ENCODE measurements at regions not wholly inside any gene's neighbourhood (a gene's known extent, or its start where the extent isn't known, plus 50 kb on each side); places are given as distances from the start of the nearest gene placed in this dataset.

DNA sequence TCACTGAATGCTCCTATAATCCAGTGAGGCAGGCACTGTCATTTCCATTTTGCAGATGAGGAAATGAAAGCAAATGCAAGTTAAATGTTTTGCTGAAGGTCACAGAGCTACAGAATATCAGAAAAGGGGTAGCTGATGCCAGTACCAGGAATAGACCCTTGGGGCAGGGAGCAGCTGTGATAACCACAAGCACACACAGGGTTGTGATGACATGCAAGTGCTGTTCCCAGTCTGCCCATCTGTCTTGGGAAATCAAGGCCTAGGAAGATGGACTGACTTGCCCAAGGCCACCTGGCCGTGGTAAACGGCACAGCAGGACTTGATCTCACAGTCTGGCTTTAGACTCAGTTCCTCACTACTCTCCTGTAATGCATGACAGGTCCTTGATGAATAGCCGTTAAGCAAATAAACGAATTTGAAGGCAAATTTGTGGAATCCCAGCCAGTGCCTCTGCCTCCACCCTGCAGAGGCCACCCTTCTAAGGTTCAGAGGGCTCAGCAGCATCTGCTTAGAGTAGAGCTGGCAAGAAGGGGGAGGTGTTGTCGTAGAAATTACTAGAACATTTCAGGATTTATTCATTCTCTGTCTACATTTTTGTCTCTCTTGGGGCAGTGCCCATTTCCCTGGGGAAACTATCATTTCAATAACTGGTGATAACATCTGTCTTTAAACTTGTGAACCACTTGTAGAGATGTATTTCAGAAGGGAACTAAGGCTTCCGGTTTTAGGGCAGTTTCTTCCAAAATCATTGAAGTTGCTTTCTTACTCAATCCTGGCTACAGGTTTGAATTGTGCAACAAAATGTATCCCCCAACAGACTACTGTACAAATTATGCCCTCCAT is 53.2 kb upstream of the MRPS6 start:
- TF ChIP-seq POLR2AphosphoS5 (IDR thresholded peaks at IDR 0.05; ENCODE audit: low read depth, low read length) (peak; percentile 31; the same call in 1 of the 2 replicates), POLR2A (IDR thresholded peaks at IDR 0.05; ENCODE audit: low read depth, low read length) (no peak)
